ENCODE measurements at regions not wholly inside any gene's neighbourhood (a gene's known extent, or its start where the extent isn't known, plus 50 kb on each side); places are given as distances from the start of the nearest gene placed in this dataset.

DNA sequence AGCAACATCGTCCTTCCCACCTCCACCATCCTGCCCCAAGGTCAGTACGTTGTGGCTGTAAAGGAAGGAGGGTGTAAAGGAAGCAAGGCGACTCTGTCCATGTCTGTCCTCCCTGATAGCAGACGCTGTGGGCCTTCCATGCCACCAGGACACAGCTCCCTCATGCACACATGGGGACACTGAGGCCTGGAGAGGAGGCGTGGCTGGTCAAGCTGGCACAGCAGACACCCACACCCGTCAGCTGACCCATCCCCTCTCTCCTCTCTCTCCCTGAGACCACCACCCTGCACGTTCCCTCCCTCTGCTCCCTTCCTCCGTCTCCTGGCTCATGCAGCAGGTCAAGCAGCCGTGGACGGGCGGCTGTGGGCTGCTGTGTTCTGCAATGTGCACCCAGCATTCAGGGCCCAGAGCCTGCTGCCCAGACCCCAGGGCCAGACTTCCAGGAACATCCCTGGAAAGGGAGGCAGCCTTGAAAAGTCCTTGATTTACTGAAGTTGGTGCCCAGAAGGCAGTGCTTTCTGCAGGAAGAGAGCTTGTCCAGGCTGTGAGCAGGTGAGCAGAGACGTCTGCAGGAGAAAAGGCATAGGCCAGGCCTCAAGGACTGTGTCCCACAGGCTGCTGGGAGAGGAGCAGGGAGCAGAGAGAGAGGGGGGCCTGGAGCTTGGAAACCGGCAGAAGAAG, 133.6 kb downstream of the DDX1 start (continued):
- TF ChIP-seq, protein P1, sequence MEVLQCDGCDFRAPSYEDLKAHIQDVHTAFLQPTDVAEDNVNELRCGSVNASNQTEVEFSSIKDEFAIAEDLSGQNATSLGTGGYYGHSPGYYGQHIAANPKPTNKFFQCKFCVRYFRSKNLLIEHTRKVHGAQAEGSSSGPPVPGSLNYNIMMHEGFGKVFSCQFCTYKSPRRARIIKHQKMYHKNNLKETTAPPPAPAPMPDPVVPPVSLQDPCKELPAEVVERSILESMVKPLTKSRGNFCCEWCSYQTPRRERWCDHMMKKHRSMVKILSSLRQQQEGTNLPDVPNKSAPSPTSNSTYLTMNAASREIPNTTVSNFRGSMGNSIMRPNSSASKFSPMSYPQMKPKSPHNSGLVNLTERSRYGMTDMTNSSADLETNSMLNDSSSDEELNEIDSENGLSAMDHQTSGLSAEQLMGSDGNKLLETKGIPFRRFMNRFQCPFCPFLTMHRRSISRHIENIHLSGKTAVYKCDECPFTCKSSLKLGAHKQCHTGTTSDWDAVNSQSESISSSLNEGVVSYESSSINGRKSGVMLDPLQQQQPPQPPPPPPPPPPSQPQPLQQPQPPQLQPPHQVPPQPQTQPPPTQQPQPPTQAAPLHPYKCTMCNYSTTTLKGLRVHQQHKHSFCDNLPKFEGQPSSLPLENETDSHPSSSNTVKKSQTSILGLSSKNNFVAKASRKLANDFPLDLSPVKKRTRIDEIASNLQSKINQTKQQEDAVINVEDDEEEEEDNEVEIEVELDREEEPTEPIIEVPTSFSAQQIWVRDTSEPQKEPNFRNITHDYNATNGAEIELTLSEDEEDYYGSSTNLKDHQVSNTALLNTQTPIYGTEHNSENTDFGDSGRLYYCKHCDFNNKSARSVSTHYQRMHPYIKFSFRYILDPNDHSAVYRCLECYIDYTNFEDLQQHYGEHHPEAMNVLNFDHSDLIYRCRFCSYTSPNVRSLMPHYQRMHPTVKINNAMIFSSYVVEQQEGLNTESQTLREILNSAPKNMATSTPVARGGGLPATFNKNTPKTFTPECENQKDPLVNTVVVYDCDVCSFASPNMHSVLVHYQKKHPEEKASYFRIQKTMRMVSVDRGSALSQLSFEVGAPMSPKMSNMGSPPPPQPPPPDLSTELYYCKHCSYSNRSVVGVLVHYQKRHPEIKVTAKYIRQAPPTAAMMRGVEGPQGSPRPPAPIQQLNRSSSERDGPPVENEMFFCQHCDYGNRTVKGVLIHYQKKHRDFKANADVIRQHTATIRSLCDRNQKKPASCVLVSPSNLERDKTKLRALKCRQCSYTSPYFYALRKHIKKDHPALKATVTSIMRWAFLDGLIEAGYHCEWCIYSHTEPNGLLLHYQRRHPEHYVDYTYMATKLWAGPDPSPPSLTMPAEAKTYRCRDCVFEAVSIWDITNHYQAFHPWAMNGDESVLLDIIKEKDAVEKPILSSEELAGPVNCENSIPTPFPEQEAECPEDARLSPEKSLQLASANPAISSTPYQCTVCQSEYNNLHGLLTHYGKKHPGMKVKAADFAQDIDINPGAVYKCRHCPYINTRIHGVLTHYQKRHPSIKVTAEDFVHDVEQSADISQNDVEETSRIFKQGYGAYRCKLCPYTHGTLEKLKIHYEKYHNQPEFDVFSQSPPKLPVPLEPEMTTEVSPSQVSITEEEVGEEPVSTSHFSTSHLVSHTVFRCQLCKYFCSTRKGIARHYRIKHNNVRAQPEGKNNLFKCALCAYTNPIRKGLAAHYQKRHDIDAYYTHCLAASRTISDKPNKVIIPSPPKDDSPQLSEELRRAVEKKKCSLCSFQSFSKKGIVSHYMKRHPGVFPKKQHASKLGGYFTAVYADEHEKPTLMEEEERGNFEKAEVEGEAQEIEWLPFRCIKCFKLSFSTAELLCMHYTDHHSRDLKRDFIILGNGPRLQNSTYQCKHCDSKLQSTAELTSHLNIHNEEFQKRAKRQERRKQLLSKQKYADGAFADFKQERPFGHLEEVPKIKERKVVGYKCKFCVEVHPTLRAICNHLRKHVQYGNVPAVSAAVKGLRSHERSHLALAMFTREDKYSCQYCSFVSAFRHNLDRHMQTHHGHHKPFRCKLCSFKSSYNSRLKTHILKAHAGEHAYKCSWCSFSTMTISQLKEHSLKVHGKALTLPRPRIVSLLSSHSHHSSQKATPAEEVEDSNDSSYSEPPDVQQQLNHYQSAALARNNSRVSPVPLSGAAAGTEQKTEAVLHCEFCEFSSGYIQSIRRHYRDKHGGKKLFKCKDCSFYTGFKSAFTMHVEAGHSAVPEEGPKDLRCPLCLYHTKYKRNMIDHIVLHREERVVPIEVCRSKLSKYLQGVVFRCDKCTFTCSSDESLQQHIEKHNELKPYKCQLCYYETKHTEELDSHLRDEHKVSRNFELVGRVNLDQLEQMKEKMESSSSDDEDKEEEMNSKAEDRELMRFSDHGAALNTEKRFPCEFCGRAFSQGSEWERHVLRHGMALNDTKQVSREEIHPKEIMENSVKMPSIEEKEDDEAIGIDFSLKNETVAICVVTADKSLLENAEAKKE (CRISPR knock-in tag; IDR thresholded peaks at IDR 0.05) = no peak
- no peak for TF ChIP-seq JUNB (IDR thresholded peaks at IDR 0.05; ENCODE audit: unreplicated experiment)
- TF ChIP-seq STAT1 (IDR thresholded peaks at IDR 0.05; ENCODE audit: unreplicated experiment) = no peak
- no peak for TF ChIP-seq ZNF331 (CRISPR knock-in tag; IDR thresholded peaks at IDR 0.05; ENCODE audit: low read depth)

DNA sequence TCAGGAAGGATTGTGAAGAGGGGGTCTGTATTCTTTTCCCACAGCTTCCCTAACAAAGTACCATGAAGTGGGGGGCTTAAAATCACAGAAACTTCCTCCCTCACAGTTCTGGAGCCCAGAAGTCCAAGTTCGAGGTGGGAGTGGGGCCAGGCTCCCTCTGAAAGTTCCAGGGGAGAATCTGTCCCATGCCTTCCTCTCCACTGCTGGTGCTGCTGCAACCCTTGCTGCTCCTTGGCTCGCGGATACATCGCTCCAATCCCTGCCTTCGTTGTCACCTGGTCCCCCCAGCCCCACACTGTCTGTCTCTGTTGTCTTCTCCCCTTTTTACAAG, 134.1 kb downstream of the DDX1 start:
- no peak overlapping the region for H3K4me3 Mint-ChIP-seq
- TF ChIP-seq POLR2AphosphoS5 (IDR thresholded peaks at IDR 0.05; ENCODE audit: low read depth) = no peak
- TF ChIP-seq NANOG (IDR thresholded peaks at IDR 0.05; ENCODE audit: borderline replicate concordance) = no peak
- no peak for TF ChIP-seq EZH2 (IDR thresholded peaks at IDR 0.05; ENCODE audit: low read depth, unreplicated experiment)
- no peak for TF ChIP-seq REST (IDR thresholded peaks at IDR 0.05; ENCODE audit: unreplicated experiment)
- TF ChIP-seq JUNB (IDR thresholded peaks at IDR 0.05; ENCODE audit: unreplicated experiment) = no peak
- TF ChIP-seq ZNF331 (CRISPR knock-in tag; IDR thresholded peaks at IDR 0.05; ENCODE audit: low read depth) = no peak
- no peak for TF ChIP-seq CREB1 (CRISPR knock-in tag; IDR thresholded peaks at IDR 0.05; ENCODE audit: low read depth)
- TF ChIP-seq, protein P2, sequence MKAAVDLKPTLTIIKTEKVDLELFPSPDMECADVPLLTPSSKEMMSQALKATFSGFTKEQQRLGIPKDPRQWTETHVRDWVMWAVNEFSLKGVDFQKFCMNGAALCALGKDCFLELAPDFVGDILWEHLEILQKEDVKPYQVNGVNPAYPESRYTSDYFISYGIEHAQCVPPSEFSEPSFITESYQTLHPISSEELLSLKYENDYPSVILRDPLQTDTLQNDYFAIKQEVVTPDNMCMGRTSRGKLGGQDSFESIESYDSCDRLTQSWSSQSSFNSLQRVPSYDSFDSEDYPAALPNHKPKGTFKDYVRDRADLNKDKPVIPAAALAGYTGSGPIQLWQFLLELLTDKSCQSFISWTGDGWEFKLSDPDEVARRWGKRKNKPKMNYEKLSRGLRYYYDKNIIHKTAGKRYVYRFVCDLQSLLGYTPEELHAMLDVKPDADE (IDR thresholded peaks at IDR 0.05) = no peak
- no peak for TF ChIP-seq ZNF114 (CRISPR knock-in tag; IDR thresholded peaks at IDR 0.05)
- TF ChIP-seq STAT1 (IDR thresholded peaks at IDR 0.05; ENCODE audit: unreplicated experiment) = no peak
- TF ChIP-seq CTCF (conservative IDR thresholded peaks at IDR 0.05; ENCODE audit: low read depth in 2 of 2) = no peak

More for the DNA sequence above, 134.1 kb downstream of the DDX1 start:
- H4K20me1 ChIP-seq (replicated peaks; ENCODE audit: insufficient read depth) = no peaks in the 10 kb centered on the region
- no peak overlapping the region for H3K27ac ChIP-seq (ENCODE audit: low read depth)
- no peak overlapping the region for H3K4me3 ChIP-seq
- no peaks in the 10 kb centered on the region for H3K27me3 Mint-ChIP-seq (ENCODE audit: insufficient read depth, low read depth, poor library complexity)
- H3K4me2 ChIP-seq = no peak overlapping the region
- no peaks in the 10 kb centered on the region for H3K79me2 ChIP-seq (replicated peaks; ENCODE audit: insufficient read depth)
- H3K4me1 Mint-ChIP-seq = no peaks in the 10 kb centered on the region
- H3K9me2 ChIP-seq (ENCODE audit: insufficient read depth) = 0 out of 2 replicates have a peak, but pooled peaks cover 7% of the 10 kb centered on the region
- DNase-seq (ENCODE audit: low spot score) = no peak
- no peaks in the 10 kb centered on the region for H3F3A ChIP-seq (replicated peaks; ENCODE audit: low read depth)
- no peaks in the 10 kb centered on the region for H3K9me3 Mint-ChIP-seq
- H3K27me3 ChIP-seq (ENCODE audit: insufficient read depth) = no peaks in the 10 kb centered on the region
- no peaks in the 10 kb centered on the region for H3K36me3 Mint-ChIP-seq (ENCODE audit: low read depth)
- H3K36me3 ChIP-seq (ENCODE audit: insufficient read depth) = no peaks in the 10 kb centered on the region
- no peak overlapping the region for H2AFZ ChIP-seq
- ATAC-seq = no peak
- no peak overlapping the region for H3K27ac Mint-ChIP-seq
- H3K4me1 ChIP-seq (ENCODE audit: insufficient read depth) = no peaks in the 10 kb centered on the region

Data from GM23338 (cell line).